ENCODE measurements at regions not wholly inside any gene's neighbourhood (a gene's known extent, or its start where the extent isn't known, plus 50 kb on each side); places are given as distances from the start of the nearest gene placed in this dataset.

GRCh38 chr9:90010793-90011192 is 406.0 kb downstream of the GADD45G start:
- no peaks in the 10 kb centered on the region for H3K27me3 ChIP-seq (ENCODE audit: control insufficient read depth, insufficient read depth, low read length)
- H3K4me3 ChIP-seq (ENCODE audit: low read length) = no peak overlapping the region
- H3K36me3 ChIP-seq (ENCODE audit: control insufficient read depth, insufficient read depth, low read length) = no peaks in the 10 kb centered on the region
- H3K9me3 ChIP-seq (ENCODE audit: control insufficient read depth, low read length) = no peaks in the 10 kb centered on the region
- H3K9ac ChIP-seq (ENCODE audit: low read length) = no peak overlapping the region
- peaks cover 26% of the 10 kb centered on the region for H3K4me1 ChIP-seq (ENCODE audit: control insufficient read depth, insufficient read depth, low read length)

GRCh38 chr9:90012949-90013348 is 408.1 kb downstream of the GADD45G start:
- no peak overlapping the region for H3K9ac ChIP-seq (ENCODE audit: low read length)
- peaks cover 13% of the 10 kb centered on the region for H3K4me1 ChIP-seq (ENCODE audit: control insufficient read depth, insufficient read depth, low read length)

GRCh38 chr9:90013778-90014177 is 409.0 kb downstream of the GADD45G start:
- H3K27me3 ChIP-seq (ENCODE audit: control insufficient read depth, insufficient read depth, low read length) = no peaks in the 10 kb centered on the region
- no peak overlapping the region for H3K4me3 ChIP-seq (ENCODE audit: low read length)
- no peaks in the 10 kb centered on the region for H3K9me3 ChIP-seq (ENCODE audit: control insufficient read depth, low read length)
- no peaks in the 10 kb centered on the region for H3K36me3 ChIP-seq (ENCODE audit: control insufficient read depth, insufficient read depth, low read length)
- H3K9ac ChIP-seq (ENCODE audit: low read length) = no peak overlapping the region
- peaks cover 5% of the 10 kb centered on the region for H3K4me1 ChIP-seq (ENCODE audit: control insufficient read depth, insufficient read depth, low read length)

More at GRCh38 chr9:90012949-90013348, 408.1 kb downstream of the GADD45G start:
- Histone ChIP-seq H3K27me3 (ENCODE audit: control insufficient read depth, insufficient read depth, low read length) (no peaks in the 10 kb centered on the region), H3K9me3 (ENCODE audit: control insufficient read depth, low read length) (no peaks in the 10 kb centered on the region), H3K4me3 (ENCODE audit: low read length) (no peak overlapping the region), H3K36me3 (ENCODE audit: control insufficient read depth, insufficient read depth, low read length) (no peaks in the 10 kb centered on the region)

- no peak overlapping the region for H3K4me3 ChIP-seq (ENCODE audit: low read length)
- no peak overlapping the region for H3K9ac ChIP-seq (ENCODE audit: low read length)
- H3K36me3 ChIP-seq (ENCODE audit: control insufficient read depth, insufficient read depth, low read length) = no peaks in the 10 kb centered on the region
- H3K9me3 ChIP-seq (ENCODE audit: control insufficient read depth, low read length) = no peaks in the 10 kb centered on the region
- H3K4me1 ChIP-seq (ENCODE audit: control insufficient read depth, insufficient read depth, low read length) = no peaks in the 10 kb centered on the region
- no peaks in the 10 kb centered on the region for H3K27me3 ChIP-seq (ENCODE audit: control insufficient read depth, insufficient read depth, low read length)
Measured at GRCh38 chr9:90014421-90014820, 409.6 kb downstream of the GADD45G start.

GRCh38 chr9:90016272-90016671 is 411.5 kb downstream of the GADD45G start:
- no peaks in the 10 kb centered on the region for H3K9me3 ChIP-seq (ENCODE audit: control insufficient read depth, low read length)
- no peak overlapping the region for H3K4me3 ChIP-seq (ENCODE audit: low read length)
- H3K9ac ChIP-seq (ENCODE audit: low read length) = no peak overlapping the region
- no peaks in the 10 kb centered on the region for H3K36me3 ChIP-seq (ENCODE audit: control insufficient read depth, insufficient read depth, low read length)
- H3K27me3 ChIP-seq (ENCODE audit: control insufficient read depth, insufficient read depth, low read length) = no peaks in the 10 kb centered on the region
- H3K4me1 ChIP-seq (ENCODE audit: control insufficient read depth, insufficient read depth, low read length) = no peaks in the 10 kb centered on the region

GRCh38 chr9:90017679-90018078 is 412.9 kb downstream of the GADD45G start:
- no peaks in the 10 kb centered on the region for H3K27me3 ChIP-seq (ENCODE audit: control insufficient read depth, insufficient read depth, low read length)
- no peaks in the 10 kb centered on the region for H3K4me1 ChIP-seq (ENCODE audit: control insufficient read depth, insufficient read depth, low read length)
- H3K9ac ChIP-seq (ENCODE audit: low read length) = no peak overlapping the region
- H3K4me3 ChIP-seq (ENCODE audit: low read length) = no peak overlapping the region
- H3K36me3 ChIP-seq (ENCODE audit: control insufficient read depth, insufficient read depth, low read length) = no peaks in the 10 kb centered on the region
- no peaks in the 10 kb centered on the region for H3K9me3 ChIP-seq (ENCODE audit: control insufficient read depth, low read length)

GRCh38 chr9:90018688-90019087 is 413.9 kb downstream of the GADD45G start:
- no peak overlapping the region for H3K9ac ChIP-seq (ENCODE audit: low read length)
- H3K4me3 ChIP-seq (ENCODE audit: low read length) = no peak overlapping the region
- H3K36me3 ChIP-seq (ENCODE audit: control insufficient read depth, insufficient read depth, low read length) = no peaks in the 10 kb centered on the region
- no peaks in the 10 kb centered on the region for H3K9me3 ChIP-seq (ENCODE audit: control insufficient read depth, low read length)
- no peaks in the 10 kb centered on the region for H3K4me1 ChIP-seq (ENCODE audit: control insufficient read depth, insufficient read depth, low read length)
- no peaks in the 10 kb centered on the region for H3K27me3 ChIP-seq (ENCODE audit: control insufficient read depth, insufficient read depth, low read length)

GRCh38 chr9:90019626-90020025 is 414.8 kb downstream of the GADD45G start:
- H3K27me3 ChIP-seq (ENCODE audit: control insufficient read depth, insufficient read depth, low read length) = no peaks in the 10 kb centered on the region
- H3K4me3 ChIP-seq (ENCODE audit: low read length) = no peak overlapping the region
- H3K9me3 ChIP-seq (ENCODE audit: control insufficient read depth, low read length) = no peaks in the 10 kb centered on the region
- no peaks in the 10 kb centered on the region for H3K36me3 ChIP-seq (ENCODE audit: control insufficient read depth, insufficient read depth, low read length)
- H3K9ac ChIP-seq (ENCODE audit: low read length) = no peak overlapping the region
- no peaks in the 10 kb centered on the region for H3K4me1 ChIP-seq (ENCODE audit: control insufficient read depth, insufficient read depth, low read length)

- Histone ChIP-seq H3K36me3 (ENCODE audit: control insufficient read depth, insufficient read depth, low read length) (no peaks in the 10 kb centered on the region), H3K9me3 (ENCODE audit: control insufficient read depth, low read length) (no peaks in the 10 kb centered on the region), H3K27me3 (ENCODE audit: control insufficient read depth, insufficient read depth, low read length) (no peaks in the 10 kb centered on the region), H3K9ac (ENCODE audit: low read length) (no peak overlapping the region), H3K4me1 (ENCODE audit: control insufficient read depth, insufficient read depth, low read length) (no peaks in the 10 kb centered on the region), H3K4me3 (ENCODE audit: low read length) (no peak overlapping the region)
Measured at GRCh38 chr9:90020276-90020871, 415.6 kb downstream of the GADD45G start.

- Histone ChIP-seq H3K4me3 (ENCODE audit: low read length) (no peak overlapping the region), H3K27me3 (ENCODE audit: control insufficient read depth, insufficient read depth, low read length) (no peaks in the 10 kb centered on the region), H3K9me3 (ENCODE audit: control insufficient read depth, low read length) (no peaks in the 10 kb centered on the region), H3K9ac (ENCODE audit: low read length) (no peak overlapping the region), H3K4me1 (ENCODE audit: control insufficient read depth, insufficient read depth, low read length) (no peaks in the 10 kb centered on the region), H3K36me3 (ENCODE audit: control insufficient read depth, insufficient read depth, low read length) (no peaks in the 10 kb centered on the region)
Measured at GRCh38 chr9:90021216-90021906, 416.5 kb downstream of the GADD45G start.

- Histone ChIP-seq H3K36me3 (ENCODE audit: control insufficient read depth, insufficient read depth, low read length) (no peaks in the 10 kb centered on the region), H3K4me1 (ENCODE audit: control insufficient read depth, insufficient read depth, low read length) (no peaks in the 10 kb centered on the region), H3K4me3 (ENCODE audit: low read length) (no peak overlapping the region), H3K9ac (ENCODE audit: low read length) (no peak overlapping the region), H3K9me3 (ENCODE audit: control insufficient read depth, low read length) (no peaks in the 10 kb centered on the region), H3K27me3 (ENCODE audit: control insufficient read depth, insufficient read depth, low read length) (no peaks in the 10 kb centered on the region)
Measured at GRCh38 chr9:90022474-90022873, 417.7 kb downstream of the GADD45G start.

GRCh38 chr9:90023861-90024260 is 419.0 kb downstream of the GADD45G start:
- Histone ChIP-seq H3K36me3 (ENCODE audit: control insufficient read depth, insufficient read depth, low read length) (no peaks in the 10 kb centered on the region), H3K9me3 (ENCODE audit: control insufficient read depth, low read length) (no peaks in the 10 kb centered on the region), H3K4me3 (ENCODE audit: low read length) (no peak overlapping the region), H3K27me3 (ENCODE audit: control insufficient read depth, insufficient read depth, low read length) (no peaks in the 10 kb centered on the region), H3K4me1 (ENCODE audit: control insufficient read depth, insufficient read depth, low read length) (no peaks in the 10 kb centered on the region), H3K9ac (ENCODE audit: low read length) (no peak overlapping the region)
